ENCODE measurements at regions not wholly inside any gene's neighbourhood (a gene's known extent, or its start where the extent isn't known, plus 50 kb on each side); places are given as distances from the start of the nearest gene placed in this dataset.

DNA sequence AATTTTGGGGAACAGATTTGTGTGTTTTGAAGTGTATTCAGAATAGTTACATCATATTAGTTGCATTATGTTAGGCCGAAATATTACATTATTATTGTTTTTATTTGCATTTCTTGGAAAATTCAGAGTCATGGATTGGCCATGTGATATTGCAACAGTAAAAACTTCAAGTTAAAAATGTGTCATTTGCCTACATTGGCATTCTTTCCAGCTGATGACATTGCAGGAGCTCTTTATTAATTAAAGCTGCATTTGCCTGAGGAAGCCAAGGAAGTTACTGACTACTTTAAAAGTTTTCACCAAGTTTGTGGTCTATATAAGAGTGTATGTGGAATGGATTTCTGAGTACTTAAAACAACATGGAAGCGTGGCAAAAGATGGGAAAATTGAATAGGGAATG lies 726.4 kb upstream of the SGO1 start:
- DNase-seq (ENCODE audit: low spot score) = no peak

DNA sequence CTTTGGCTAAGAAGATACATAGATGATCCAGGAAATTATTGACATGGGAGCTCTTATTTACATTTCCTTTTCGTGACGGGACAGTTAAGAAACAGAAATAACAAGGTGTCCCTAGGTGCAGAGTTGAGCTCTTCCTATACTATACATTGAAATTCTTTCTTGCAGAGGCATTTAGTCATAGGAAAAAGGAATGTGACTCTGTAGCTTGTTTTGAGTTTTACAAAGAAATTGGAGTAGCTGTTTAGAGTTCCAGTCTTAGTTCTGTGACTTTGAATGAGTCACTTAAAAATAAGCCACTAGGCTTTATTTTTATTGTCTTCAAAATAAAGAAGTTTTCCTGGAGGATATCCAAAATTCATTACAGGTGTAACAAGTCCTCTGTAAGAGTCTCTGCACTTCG lies 723.5 kb upstream of the SGO1 start:
- DNase-seq (ENCODE audit: low spot score) = no peak

- no peak for DNase-seq (ENCODE audit: low spot score)
Measured at GRCh38 chr3:20905210-20905805, 719.3 kb upstream of the SGO1 start.

GRCh38 chr3:20904671-20905070 lies 718.7 kb upstream of the SGO1 start:
- no peak for DNase-seq (ENCODE audit: low spot score)

GRCh38 chr3:20898962-20899361 lies 713.0 kb upstream of the SGO1 start:
- no peak for DNase-seq (ENCODE audit: low spot score)

DNA sequence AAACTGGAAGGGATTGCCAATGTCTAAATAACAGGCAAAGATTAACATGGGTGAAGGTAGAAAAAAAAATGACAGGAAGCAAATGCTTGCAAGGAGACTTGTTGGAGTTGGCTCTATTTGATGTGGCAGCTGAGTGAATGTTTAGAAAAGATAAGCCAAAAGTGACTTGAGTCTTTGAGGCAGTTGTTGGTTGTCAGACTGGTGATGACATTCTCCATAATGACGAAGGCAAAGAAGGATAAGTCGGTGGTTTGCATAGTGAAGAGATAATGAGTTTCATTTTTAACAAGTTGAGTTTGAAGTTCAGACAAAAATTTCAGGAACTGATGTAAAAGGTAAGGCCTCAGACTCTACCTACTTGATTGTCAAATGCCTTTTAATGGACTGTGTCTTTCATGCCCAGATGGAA lies 704.1 kb upstream of the SGO1 start:
- DNase-seq (ENCODE audit: low spot score) = no peak

- no peak for DNase-seq (ENCODE audit: low spot score)
Measured at GRCh38 chr3:20878691-20879090, 692.7 kb upstream of the SGO1 start.

DNA sequence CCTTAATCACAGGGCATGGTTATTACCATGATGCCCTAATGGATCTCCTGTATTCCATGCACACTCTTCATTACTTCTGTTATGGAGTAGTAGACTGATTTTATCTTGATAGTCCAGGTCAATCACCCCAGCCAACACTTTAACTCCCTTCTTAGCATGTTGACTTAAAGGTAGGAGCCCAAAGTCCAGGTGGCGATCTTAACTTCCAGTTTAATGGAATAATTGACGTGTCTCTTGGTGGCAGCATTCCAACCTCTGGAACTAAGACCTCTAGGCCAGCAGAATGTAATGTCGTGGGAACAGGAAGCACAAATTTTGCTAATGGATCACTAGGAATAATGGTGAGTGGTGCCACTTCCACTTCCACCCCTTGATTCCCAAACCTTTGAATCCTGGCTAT lies 687.2 kb upstream of the SGO1 start:
- DNase-seq (ENCODE audit: low spot score) = no peak

- DNase-seq (ENCODE audit: low spot score) = no peak
Measured at GRCh38 chr3:20870106-20870899, 684.3 kb upstream of the SGO1 start.

GRCh38 chr3:20865803-20866202 lies 679.8 kb upstream of the SGO1 start:
- no peak for DNase-seq (ENCODE audit: low spot score)

- no peak for DNase-seq (ENCODE audit: low spot score)
Measured at GRCh38 chr3:20861454-20861853, 675.4 kb upstream of the SGO1 start.

DNA sequence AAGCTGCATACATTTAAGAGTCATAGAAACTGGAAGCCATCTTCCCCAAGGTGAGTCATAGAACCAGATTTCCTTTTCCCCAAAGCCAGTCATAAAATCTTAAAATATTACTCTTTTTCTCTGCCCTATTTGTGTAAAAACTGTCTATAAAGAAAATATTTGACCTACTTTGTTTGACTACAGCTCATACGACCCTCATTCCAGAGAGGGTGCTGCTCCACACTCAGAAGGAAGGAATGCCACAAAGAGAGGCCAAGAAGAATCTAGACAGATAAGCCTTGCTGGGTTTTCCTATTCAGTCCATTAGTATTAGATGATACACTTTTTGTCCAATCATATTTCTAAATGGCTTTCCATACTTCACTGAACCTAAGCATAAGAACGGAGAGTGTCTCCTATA lies 671.6 kb upstream of the SGO1 start:
- DNase-seq (ENCODE audit: low spot score) = no peak

DNA sequence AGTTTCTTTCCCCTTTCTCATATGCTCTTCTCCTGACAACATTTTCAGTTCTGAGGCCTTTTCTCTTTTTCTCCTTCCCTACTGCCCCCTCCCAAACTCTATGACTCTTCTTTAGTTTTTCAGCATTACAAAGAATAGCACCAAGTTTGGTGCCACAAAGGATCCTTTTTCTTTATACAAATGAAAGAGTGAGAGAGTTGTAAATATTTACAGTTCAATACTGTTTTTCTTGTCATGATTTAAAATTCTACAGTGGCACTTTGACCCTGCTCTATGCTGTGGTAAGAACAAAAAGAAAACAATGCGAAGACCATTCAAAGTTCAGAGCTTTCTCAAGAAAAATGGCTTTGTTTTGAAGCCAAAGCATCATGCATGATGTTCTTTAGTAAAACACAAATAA lies 667.9 kb upstream of the SGO1 start:
- no peak for DNase-seq (ENCODE audit: low spot score)

- no peak for DNase-seq (ENCODE audit: low spot score)
Measured at GRCh38 chr3:20852712-20853111, 666.7 kb upstream of the SGO1 start.

GRCh38 chr3:20849975-20850374 lies 664.0 kb upstream of the SGO1 start:
- no peak for DNase-seq (ENCODE audit: low spot score)

DNA sequence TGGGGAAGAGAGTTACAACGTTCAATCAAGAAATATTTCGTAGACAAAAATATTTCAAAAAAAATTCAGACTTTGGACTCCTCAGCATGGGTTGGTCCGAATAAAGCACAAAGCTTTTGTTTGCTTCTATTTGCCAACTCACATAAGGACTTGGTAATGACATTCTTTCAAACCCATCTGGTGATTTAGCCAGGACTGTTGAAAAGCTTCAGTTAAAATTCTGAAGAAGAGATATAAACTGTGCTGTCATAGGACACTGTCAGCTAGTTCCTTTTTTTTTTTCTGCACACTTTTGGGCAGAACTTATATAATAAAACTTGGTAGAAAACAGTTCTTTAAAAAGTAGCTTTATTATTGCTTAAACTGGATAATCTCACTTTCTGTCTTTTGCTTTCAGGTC lies 660.8 kb upstream of the SGO1 start:
- DNase-seq (ENCODE audit: low spot score) = no peak

GRCh38 chr3:20846066-20846465 lies 660.1 kb upstream of the SGO1 start:
- DNase-seq (ENCODE audit: low spot score) = no peak

- no peak for DNase-seq (ENCODE audit: low spot score)
Measured at GRCh38 chr3:20844851-20845250, 658.8 kb upstream of the SGO1 start.

- DNase-seq (ENCODE audit: low spot score) = no peak
Measured at GRCh38 chr3:20842594-20843436, 656.8 kb upstream of the SGO1 start.

GRCh38 chr3:20842002-20842401 lies 656.0 kb upstream of the SGO1 start:
- no peak for DNase-seq (ENCODE audit: low spot score)

GRCh38 chr3:20837676-20838302 lies 651.8 kb upstream of the SGO1 start:
- no peak for DNase-seq (ENCODE audit: low spot score)

GRCh38 chr3:20836801-20837200 lies 650.8 kb upstream of the SGO1 start:
- no peak for DNase-seq (ENCODE audit: low spot score)

- no peak for DNase-seq (ENCODE audit: low spot score)
Measured at GRCh38 chr3:20832963-20833362, 647.0 kb upstream of the SGO1 start.

Measured in ecto neural progenitor cell (in vitro differentiated cells).